Common myeloid progenitor, CD34-positive (primary cell): ENCODE measurements at regions not wholly inside any gene's neighbourhood (a gene's known extent, or its start where the extent isn't known, plus 50 kb on each side); places are given as distances from the start of the nearest gene placed in this dataset.

Experiments
- CTCF ChIA-PET: fragments of 350-600 bp; sonication (Branson Sonifier 250); formaldehyde crosslinking; loops from one replicate; lab custom pipeline; 2021; ENCODE audit warnings: antibody characterized with exemption; lab: Charles Lee
- POLR2A ChIA-PET: fragments of 350-600 bp; sonication (Branson Sonifier 250); formaldehyde crosslinking; loops from one replicate; lab custom pipeline; 2021; ENCODE audit warnings: antibody characterized with exemption; lab: Charles Lee
- DNase-seq, 3 donors: peaks; one replicate each; pipeline versions ENCODE4 v3.0.0 to v3.0.0-alpha.2; 2013
- H3K27ac ChIP-seq, 2 experiments: 1 replicate in 1 of 2; 2 replicates in 1 of 2; pipeline ENCODE4 v1.7.0; 2013; ENCODE audit warnings: inconsistent platforms in 2 of 2, low read length in 2 of 2, mild to moderate bottlenecking in 2 of 2, low read depth in 1 of 2, moderate library complexity in 1 of 2; ENCODE audit not compliant: severe bottlenecking in 2 of 2, insufficient read depth in 1 of 2, poor library complexity in 1 of 2
- H3K27me3 ChIP-seq, 5 experiments: replicated peaks in 2 of 5; 1 replicate in 3 of 5; 2 replicates in 2 of 5; pipeline versions ENCODE4 v1.6.1 to v1.7.0; 2013; ENCODE audit warnings: low read length in 4 of 5, mild to moderate bottlenecking in 2 of 5, moderate library complexity in 2 of 5, inconsistent platforms in 1 of 5; ENCODE audit not compliant: insufficient read depth in 5 of 5, control insufficient read depth in 4 of 5
- H3K36me3 ChIP-seq, 4 experiments: 1 replicate in 2 of 4; 2 replicates in 2 of 4; pipeline versions ENCODE4 v1.6.1 to v1.7.0; 2013; ENCODE audit warnings: low read length in 3 of 4, control low read depth in 1 of 4, mild to moderate bottlenecking in 1 of 4; ENCODE audit not compliant: control insufficient read depth in 4 of 4, insufficient read depth in 4 of 4
- H3K4me1 ChIP-seq, 4 experiments: 1 replicate in 3 of 4; 2 replicates in 1 of 4; pipeline versions ENCODE4 v1.6.1 to v1.7.1; 2013; ENCODE audit warnings: low read length in 3 of 4, mild to moderate bottlenecking in 3 of 4, control low read depth in 1 of 4, inconsistent platforms in 1 of 4, moderate library complexity in 1 of 4; ENCODE audit not compliant: control insufficient read depth in 4 of 4, insufficient read depth in 4 of 4; ENCODE audit errors: control extremely low read depth in 1 of 4
- H3K4me3 ChIP-seq, 7 experiments: 1 replicate in 4 of 7; 2 replicates in 3 of 7; pipeline versions ENCODE4 v1.5.1 to v1.7.0; 2013; ENCODE audit warnings: mild to moderate bottlenecking in 7 of 7, low read length in 6 of 7, moderate library complexity in 6 of 7, inconsistent platforms in 2 of 7, low read depth in 2 of 7, control low read depth in 1 of 7; ENCODE audit not compliant: insufficient read depth in 4 of 7, control insufficient read depth in 1 of 7; ENCODE audit errors: extremely low read depth in 1 of 7
- H3K9me3 ChIP-seq, 5 experiments: 1 replicate in 4 of 5; 2 replicates in 1 of 5; pipeline versions ENCODE4 v1.6.1 to v1.7.1; 2013; ENCODE audit warnings: low read length in 4 of 5, mild to moderate bottlenecking in 2 of 5, inconsistent platforms in 1 of 5, low read depth in 1 of 5, moderate library complexity in 1 of 5; ENCODE audit not compliant: control insufficient read depth in 4 of 5, insufficient read depth in 2 of 5; ENCODE audit errors: control extremely low read depth in 1 of 5
- WGBS: methylation state at CpG from one replicate; pipeline ENCODE4 v1.1.5; 2013; ENCODE audit not compliant: insufficient coverage; 5-methylcytosine and 5-hydroxymethylcytosine counted together

DNA sequence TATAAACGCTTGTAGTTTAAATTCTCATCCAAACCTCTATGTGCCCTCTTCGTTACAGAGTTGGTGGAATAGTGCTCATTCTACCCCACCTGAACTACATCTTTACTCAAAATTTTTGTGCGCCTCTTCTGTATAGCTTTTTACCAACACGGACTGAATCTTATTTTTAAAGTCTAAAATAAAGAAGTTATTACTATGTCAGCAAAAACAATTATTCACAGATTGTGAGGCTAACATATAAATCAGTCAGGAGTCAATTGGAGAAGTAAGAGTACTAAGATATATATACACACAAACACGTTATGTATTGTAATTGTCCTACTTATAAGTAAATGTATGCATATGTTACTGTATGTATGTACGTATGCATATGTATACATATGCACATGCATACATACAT is 274.9 kb upstream of the ADGRL4 start:
- no peak for DNase-seq
- no peak overlapping the region for H3K4me3 ChIP-seq
- POLR2A ChIA-PET = no interaction called here
- CTCF ChIA-PET = no interaction called here
- no peaks in the 10 kb centered on the region for H3K9me3 ChIP-seq
- no peaks in the 10 kb centered on the region for H3K4me1 ChIP-seq
- no peaks in the 10 kb centered on the region for H3K27me3 ChIP-seq
- WGBS = no CpG with 5 or more reads among the region's 6 CpGs
- no peak overlapping the region for H3K27ac ChIP-seq
- no peaks in the 10 kb centered on the region for H3K36me3 ChIP-seq

DNA sequence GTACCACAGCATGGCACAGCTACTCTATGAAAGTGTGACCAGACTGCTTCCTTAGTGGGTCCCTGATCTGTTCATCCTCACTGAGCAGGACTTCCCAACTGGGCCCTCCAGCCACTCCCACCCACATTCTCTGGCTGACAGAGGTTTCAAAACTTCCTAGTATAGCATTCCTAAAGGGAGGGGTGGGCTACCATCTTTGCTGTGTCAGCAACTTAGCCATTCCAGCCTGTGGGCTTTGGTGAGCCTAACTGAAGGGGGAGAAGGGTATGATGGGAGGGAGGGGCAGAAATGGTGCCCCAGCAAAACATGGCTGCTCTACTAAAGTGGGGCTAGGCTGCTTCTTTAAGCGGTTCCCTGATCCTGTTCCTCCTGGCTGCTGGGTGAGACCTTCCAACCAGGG is 265.2 kb upstream of the ADGRL4 start:
- ChIA-PET CTCF (no interaction called here), POLR2A (no interaction called here)
- peaks cover 0 to 7% (median 0%) of the 10 kb centered on the region in 5 experiments for H3K9me3 ChIP-seq
- H3K27ac ChIP-seq = no peak overlapping the region
- H3K27me3 ChIP-seq = no peaks in the 10 kb centered on the region
- H3K4me1 ChIP-seq = no peaks in the 10 kb centered on the region
- no peaks in the 10 kb centered on the region for H3K36me3 ChIP-seq
- H3K4me3 ChIP-seq = no peak overlapping the region
- no peak for DNase-seq
- 100% methylated on average over 1 of the region's 1 CpG for WGBS

DNA sequence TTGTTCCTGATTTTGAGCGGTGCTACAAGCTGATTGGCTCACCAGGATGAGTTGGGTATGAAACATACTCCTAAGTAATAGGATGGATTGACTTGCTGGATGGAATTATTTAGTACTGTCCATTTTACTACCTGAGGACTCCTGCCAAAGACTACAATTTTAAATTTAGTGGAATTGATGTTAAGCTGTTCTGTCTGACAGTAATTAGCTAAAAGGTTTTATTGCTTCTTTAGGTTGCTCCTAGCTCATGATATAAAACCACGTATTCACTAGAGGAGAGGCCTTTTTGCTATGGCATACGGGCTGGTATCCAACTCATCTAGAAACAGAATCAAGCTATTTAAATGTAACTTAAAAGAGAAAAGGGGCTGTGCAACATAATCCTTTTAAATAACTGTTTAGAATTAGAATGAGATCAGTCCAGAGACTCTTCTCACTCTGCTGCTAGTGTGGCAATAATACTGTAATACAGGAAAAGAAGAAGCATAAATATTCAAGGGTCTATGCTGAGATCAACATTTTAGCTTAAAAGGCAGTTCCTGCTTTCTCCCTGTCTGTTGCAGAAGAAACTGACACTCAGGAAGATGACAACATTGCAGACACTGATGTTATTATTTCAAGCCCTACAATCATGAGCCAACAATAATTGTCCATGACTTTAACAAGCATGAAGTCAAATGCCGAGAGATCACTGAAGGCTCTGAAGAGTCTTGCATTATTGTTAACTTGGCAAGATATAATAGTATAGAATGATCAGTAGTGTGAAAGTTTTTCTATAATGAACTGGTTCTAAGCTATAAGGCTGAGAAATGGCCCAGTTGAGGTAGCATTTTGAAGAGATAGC is 258.7 kb upstream of the ADGRL4 start:
- H3K4me1 ChIP-seq = no peaks in the 10 kb centered on the region
- CTCF ChIA-PET = interaction anchor here (0.8 kb wide), 1 partner anchor 13 kb away, joined by 3 read pairs; no protein-coding TSS in a partner anchor
- 100% methylated on average over 2 of the region's 4 CpGs for WGBS
- DNase-seq = no peak
- no peaks in the 10 kb centered on the region for H3K9me3 ChIP-seq
- POLR2A ChIA-PET = no interaction called here
- no peak overlapping the region for H3K4me3 ChIP-seq
- no peaks in the 10 kb centered on the region for H3K36me3 ChIP-seq
- no peaks in the 10 kb centered on the region for H3K27me3 ChIP-seq
- H3K27ac ChIP-seq = no peak overlapping the region

DNA sequence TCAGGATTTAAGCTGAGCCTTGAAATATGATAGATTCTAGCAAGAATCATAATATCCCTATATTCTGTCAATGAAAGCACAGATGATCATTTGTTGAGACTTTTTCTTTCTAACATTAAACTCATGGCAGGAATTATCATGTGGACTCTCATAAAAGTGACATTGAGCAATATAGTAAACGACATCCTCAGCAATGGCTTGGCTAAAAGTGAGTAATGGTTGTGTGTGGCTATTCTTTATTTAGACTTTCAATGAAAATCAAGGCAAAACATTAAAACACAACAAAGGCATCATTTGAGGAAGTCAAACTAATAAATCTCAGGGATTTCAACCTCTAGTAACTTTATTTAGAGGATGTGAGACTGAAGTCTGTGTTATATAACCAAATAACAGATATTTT is 257.8 kb upstream of the ADGRL4 start:
- Histone ChIP-seq H3K36me3 (no peaks in the 10 kb centered on the region), H3K4me1 (no peaks in the 10 kb centered on the region), H3K4me3 (no peak overlapping the region), H3K9me3 (no peaks in the 10 kb centered on the region), H3K27me3 (no peaks in the 10 kb centered on the region), H3K27ac (no peak overlapping the region)
- no CpG with 5 or more reads among the region's 1 CpG for WGBS
- ChIA-PET CTCF (no interaction called here), POLR2A (no interaction called here)
- no peak for DNase-seq

DNA sequence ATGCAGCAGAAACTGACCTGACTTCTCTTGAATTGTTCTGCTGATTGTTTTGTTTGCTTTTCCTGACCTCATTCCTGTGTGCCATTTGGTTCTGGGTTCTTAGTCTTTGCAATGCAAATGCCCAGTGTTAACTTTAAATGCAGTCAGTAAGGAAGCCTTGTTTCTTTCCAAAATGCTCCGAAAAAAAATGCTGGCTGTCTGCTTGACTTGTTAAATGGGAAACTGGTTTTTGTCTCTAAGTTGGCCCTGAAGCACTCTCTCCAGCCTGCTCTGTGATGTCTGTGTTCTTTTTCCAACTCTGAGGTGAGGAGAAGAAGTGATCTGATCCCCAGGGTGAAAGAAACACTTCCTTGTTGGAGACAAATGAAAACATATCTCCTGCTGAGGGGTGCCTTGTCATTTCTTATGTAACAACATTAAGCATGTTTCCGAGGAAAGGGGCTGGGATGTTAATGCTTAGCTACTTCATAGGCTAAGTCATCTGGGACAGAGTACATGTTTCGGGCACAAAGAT is 256.3 kb upstream of the ADGRL4 start:
- H3K27me3 ChIP-seq = no peaks in the 10 kb centered on the region
- H3K9me3 ChIP-seq = no peaks in the 10 kb centered on the region
- POLR2A ChIA-PET = no interaction called here
- H3K36me3 ChIP-seq = no peaks in the 10 kb centered on the region
- H3K4me1 ChIP-seq = no peaks in the 10 kb centered on the region
- no peak overlapping the region for H3K27ac ChIP-seq
- DNase-seq = no peak
- WGBS = no CpG with 5 or more reads among the region's 3 CpGs
- no peak overlapping the region for H3K4me3 ChIP-seq
- CTCF ChIA-PET = no interaction called here

DNA sequence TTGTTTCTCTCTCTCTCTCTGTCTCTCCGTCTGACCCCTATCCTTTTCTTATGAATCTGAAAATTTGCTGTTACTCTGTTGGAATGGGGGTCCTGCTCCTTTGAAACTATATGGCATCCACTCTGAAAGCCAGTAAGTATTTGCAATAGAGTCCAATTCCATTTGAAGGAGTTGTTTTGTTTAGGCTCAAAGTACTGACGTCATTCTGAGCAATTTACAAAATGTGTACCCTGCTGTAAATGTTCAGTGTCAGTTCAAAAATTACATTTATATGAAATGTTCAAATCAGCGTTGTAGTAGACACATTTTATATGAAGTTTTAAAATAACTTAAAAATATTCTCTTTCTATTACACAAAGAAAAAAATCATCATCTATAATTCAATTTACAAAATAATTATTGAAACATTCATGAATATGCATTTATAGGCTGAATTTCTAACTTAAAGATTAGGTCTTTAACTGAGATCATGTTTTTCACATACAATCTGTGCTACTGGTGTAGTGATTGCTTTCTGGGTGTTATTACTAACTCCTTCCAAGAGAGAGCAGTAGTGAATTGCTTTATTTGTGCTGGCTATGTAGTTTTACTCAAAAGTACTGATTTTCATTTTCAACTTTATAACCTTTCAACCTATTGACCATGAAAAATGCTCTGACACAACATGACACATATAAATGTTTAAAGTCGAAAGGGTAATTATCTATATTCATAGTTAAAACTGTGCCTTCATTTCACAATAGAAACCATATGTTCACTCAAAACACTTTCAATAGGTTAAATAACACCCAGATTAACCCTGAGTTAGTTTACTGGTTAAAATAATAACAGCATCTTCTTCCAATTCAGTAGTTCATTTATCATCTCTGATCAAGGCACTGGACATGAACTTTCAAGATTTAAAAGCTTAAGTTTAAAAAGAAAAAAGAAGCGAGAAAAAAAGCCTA is 253.1 kb upstream of the ADGRL4 start:
- H3K4me1 ChIP-seq = no peaks in the 10 kb centered on the region
- no peak overlapping the region for H3K27ac ChIP-seq
- no peaks in the 10 kb centered on the region for H3K9me3 ChIP-seq
- POLR2A ChIA-PET = no interaction called here
- no CpG with 5 or more reads among the region's 5 CpGs for WGBS
- DNase-seq = peak in 1 of 3 donors; percentile 12
- H3K36me3 ChIP-seq = no peaks in the 10 kb centered on the region
- no peaks in the 10 kb centered on the region for H3K27me3 ChIP-seq
- CTCF ChIA-PET = interaction anchor here (0.6 kb wide), 1 partner anchor 652 kb away, joined by 3 read pairs; no protein-coding TSS in a partner anchor
- no peak overlapping the region for H3K4me3 ChIP-seq
